Activated naive CD4-positive, alpha-beta T cell treated with anti-CD3 and anti-CD28 coated beads for 36 hours (primary cell): ENCODE measurements at regions not wholly inside any gene's neighbourhood (a gene's known extent, or its start where the extent isn't known, plus 50 kb on each side); places are given as distances from the start of the nearest gene placed in this dataset.
"Not testable (repeated sequence)": the region's sequence is repeated elsewhere in the genome, so short reads cannot be mapped to it uniquely, and the experiment has no call there.

Source experiments
- CTCF ChIA-PET: fragments of 350-600 bp; sonication (Branson Sonifier 250); formaldehyde crosslinking; loops from one replicate; lab custom pipeline; 2021; ENCODE audit warnings: antibody characterized with exemption; lab: Charles Lee
- DNase-seq: peaks from one replicate; pipeline ENCODE4 v3.0.0-alpha.2; 2020
- H3K27ac Mint-ChIP-seq: one replicate; pipeline ENCODE4 v1.8.0; 2021; ENCODE audit warnings: mild to moderate bottlenecking, mixed read lengths
- H3K27me3 Mint-ChIP-seq: one replicate; pipeline ENCODE4 v1.8.0; 2021; ENCODE audit warnings: low read depth, mixed read lengths
- H3K36me3 Mint-ChIP-seq: one replicate; pipeline ENCODE4 v1.8.0; 2021; ENCODE audit warnings: low read depth, mixed read lengths
- H3K4me1 Mint-ChIP-seq: one replicate; pipeline ENCODE4 v1.8.0; 2021; ENCODE audit warnings: low read depth, mixed read lengths
- H3K4me3 Mint-ChIP-seq: one replicate; pipeline ENCODE4 v1.8.0; 2021; ENCODE audit warnings: mild to moderate bottlenecking, moderate library complexity, mixed read lengths
- H3K9me3 Mint-ChIP-seq: one replicate; pipeline ENCODE4 v1.8.0; 2021; ENCODE audit warnings: mixed read lengths
- intact Hi-C: fragments of 100-400 bp; cut with micrococcal nuclease; formaldehyde crosslinking; loops from one replicate; pipeline ENCODE4 v1.15.1; 2023

GRCh38 chr1:187527346-187527745, 698.6 kb downstream of the PLA2G4A start:
- intact Hi-C loops: no loop called here
- Mint-ChIP-seq H3K27ac (no peak overlapping the region), H3K4me3 (no peak overlapping the region), H3K9me3 (peaks cover 2% of the 10 kb centered on the region), H3K36me3 (no peaks in the 10 kb centered on the region), H3K4me1 (no peaks in the 10 kb centered on the region), H3K27me3 (no peaks in the 10 kb centered on the region)
- CTCF ChIA-PET: no interaction called here
- no peak for DNase-seq

DNA sequence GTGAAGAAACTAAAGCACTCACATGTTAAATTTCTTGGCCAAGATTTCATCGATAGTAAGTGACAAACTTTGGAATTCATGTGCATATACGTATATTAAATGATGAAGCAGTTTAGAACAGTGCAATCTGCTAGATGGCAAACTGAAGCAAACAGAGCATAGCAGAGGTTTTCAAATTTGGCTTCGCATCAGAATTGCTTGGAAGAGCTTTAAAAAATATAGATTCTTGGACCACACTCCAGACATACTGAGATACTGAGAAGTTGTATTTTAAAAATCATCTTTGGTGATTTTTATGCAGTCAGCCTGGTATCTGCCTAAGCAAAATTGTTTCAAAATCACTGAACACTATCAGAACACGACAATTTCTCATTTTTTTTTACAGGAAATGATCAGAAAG, 709.2 kb downstream of the PLA2G4A start:
- no peaks in the 10 kb centered on the region for H3K27me3 Mint-ChIP-seq
- no peak for DNase-seq
- CTCF ChIA-PET: no interaction called here
- intact Hi-C loops: no loop called here
- H3K9me3 Mint-ChIP-seq: peaks cover 6% of the 10 kb centered on the region
- no peak overlapping the region for H3K4me3 Mint-ChIP-seq
- no peaks in the 10 kb centered on the region for H3K36me3 Mint-ChIP-seq
- no peak overlapping the region for H3K27ac Mint-ChIP-seq
- no peaks in the 10 kb centered on the region for H3K4me1 Mint-ChIP-seq

DNA sequence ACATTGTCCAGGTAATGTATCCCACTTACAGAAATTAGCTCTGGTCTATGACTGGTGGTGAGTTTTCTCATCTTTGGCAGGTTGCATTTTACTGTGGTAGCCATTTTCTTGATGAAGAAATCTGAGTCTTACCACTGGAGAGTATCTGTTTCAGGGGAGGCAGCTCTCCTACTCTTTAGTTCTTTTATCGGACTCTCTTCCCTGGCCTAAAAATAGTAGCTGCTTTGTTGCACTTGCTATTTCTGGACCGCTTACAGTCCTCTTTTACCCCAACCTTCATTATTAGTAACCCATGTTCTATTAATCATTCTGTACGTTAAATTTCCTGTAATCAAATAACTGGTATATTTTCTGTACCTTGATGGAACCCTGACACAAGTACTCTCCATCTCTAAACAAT, 720.8 kb downstream of the PLA2G4A start:
- Mint-ChIP-seq H3K36me3 (no peaks in the 10 kb centered on the region), H3K9me3 (peaks cover 9% of the 10 kb centered on the region), H3K4me1 (no peaks in the 10 kb centered on the region), H3K4me3 (no peak overlapping the region), H3K27ac (no peak overlapping the region), H3K27me3 (no peaks in the 10 kb centered on the region)
- CTCF ChIA-PET: no interaction called here
- intact Hi-C loops: no loop called here
- DNase-seq: no peak

- intact Hi-C loops: no loop called here
- no peaks in the 10 kb centered on the region for H3K36me3 Mint-ChIP-seq
- H3K4me3 Mint-ChIP-seq: no peak overlapping the region
- H3K27me3 Mint-ChIP-seq: no peaks in the 10 kb centered on the region
- DNase-seq: no peak
- H3K9me3 Mint-ChIP-seq: peaks cover 16% of the 10 kb centered on the region
- H3K27ac Mint-ChIP-seq: no peak overlapping the region
- no peaks in the 10 kb centered on the region for H3K4me1 Mint-ChIP-seq
- CTCF ChIA-PET: no interaction called here
These were observed 722.3 kb downstream of the PLA2G4A start for GRCh38 chr1:187551061-187551460.

- H3K4me1 Mint-ChIP-seq: no peaks in the 10 kb centered on the region
- peaks cover 4% of the 10 kb centered on the region for H3K9me3 Mint-ChIP-seq
- intact Hi-C loops: no loop called here
- no peaks in the 10 kb centered on the region for H3K27me3 Mint-ChIP-seq
- CTCF ChIA-PET: no interaction called here
- no peak overlapping the region for H3K27ac Mint-ChIP-seq
- no peaks in the 10 kb centered on the region for H3K36me3 Mint-ChIP-seq
- no peak for DNase-seq
- H3K4me3 Mint-ChIP-seq: no peak overlapping the region
These were observed 734.4 kb downstream of the PLA2G4A start for GRCh38 chr1:187563191-187563590.

DNA sequence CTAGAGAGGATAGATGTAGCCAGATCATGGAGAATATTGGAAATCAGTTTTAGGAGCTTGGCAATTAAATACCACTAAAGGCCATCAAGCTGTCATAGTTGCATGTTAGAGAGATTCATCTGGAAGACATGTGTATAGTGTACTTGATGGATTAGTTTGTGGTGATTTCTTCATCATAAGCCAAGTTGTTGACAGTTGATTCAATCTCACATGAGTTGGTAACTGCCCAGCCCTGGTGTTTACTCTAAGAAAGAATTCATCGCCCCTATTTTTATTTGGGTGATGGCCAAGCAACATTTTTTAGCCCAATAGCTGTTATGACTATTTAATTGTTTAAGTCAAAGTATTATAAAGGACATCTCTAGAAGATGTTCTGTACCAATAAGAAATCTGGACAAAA, 737.6 kb downstream of the PLA2G4A start:
- no peaks in the 10 kb centered on the region for H3K27me3 Mint-ChIP-seq
- intact Hi-C loops: no loop called here
- H3K9me3 Mint-ChIP-seq: peaks cover 4% of the 10 kb centered on the region
- no peak overlapping the region for H3K27ac Mint-ChIP-seq
- no peaks in the 10 kb centered on the region for H3K36me3 Mint-ChIP-seq
- no peaks in the 10 kb centered on the region for H3K4me1 Mint-ChIP-seq
- DNase-seq: no peak
- H3K4me3 Mint-ChIP-seq: no peak overlapping the region
- CTCF ChIA-PET: no interaction called here

GRCh38 chr1:187568067-187568466, 739.3 kb downstream of the PLA2G4A start:
- CTCF ChIA-PET: no interaction called here
- DNase-seq: no peak
- Mint-ChIP-seq H3K36me3 (no peaks in the 10 kb centered on the region), H3K27me3 (no peaks in the 10 kb centered on the region), H3K27ac (no peak overlapping the region), H3K4me3 (no peak overlapping the region), H3K4me1 (no peaks in the 10 kb centered on the region), H3K9me3 (peaks cover 4% of the 10 kb centered on the region)
- intact Hi-C loops: no loop called here

DNA sequence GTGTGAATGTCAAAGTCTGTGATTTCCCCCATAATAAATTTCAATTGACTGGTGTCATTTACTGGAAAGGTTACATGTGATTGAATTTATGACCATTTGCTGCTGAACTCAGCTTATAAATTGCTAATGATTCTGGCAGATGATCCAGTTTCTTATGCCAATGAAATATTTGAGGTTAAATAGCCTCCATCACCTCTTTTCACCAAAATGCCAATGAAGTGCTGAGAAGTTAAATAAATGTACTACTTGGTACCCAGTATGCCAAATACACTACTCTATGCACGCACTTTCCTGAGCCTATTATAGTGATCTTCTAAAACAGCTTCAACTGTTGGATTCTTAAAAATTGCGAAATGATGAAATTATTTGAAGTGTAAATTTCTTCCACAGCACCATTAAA, 741.4 kb downstream of the PLA2G4A start:
- Mint-ChIP-seq H3K36me3 (no peaks in the 10 kb centered on the region), H3K27ac (no peak overlapping the region), H3K4me3 (no peak overlapping the region), H3K9me3 (peaks cover 4% of the 10 kb centered on the region), H3K4me1 (no peaks in the 10 kb centered on the region), H3K27me3 (no peaks in the 10 kb centered on the region)
- intact Hi-C loops: no loop called here
- CTCF ChIA-PET: no interaction called here
- no peak for DNase-seq

DNA sequence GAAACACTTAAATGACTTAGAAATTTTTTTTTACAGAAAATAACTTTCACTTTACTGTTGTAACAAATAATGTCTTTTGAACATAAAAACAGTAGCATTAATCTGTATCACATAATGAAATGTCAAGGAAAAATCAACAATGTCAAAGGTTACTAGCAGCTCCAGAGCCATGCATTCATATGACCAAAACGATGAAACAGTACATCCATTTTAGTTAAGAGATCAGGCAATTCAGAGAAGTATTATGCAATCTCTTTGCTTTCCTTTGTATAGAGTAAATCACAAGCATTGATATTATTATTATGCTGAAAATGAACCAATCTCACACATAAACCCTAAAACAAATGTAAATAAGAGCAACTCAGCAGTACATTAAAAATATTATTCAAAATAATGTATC, 748.9 kb downstream of the PLA2G4A start:
- H3K4me1 Mint-ChIP-seq: no peaks in the 10 kb centered on the region
- H3K36me3 Mint-ChIP-seq: no peaks in the 10 kb centered on the region
- no peak overlapping the region for H3K27ac Mint-ChIP-seq
- no peaks in the 10 kb centered on the region for H3K27me3 Mint-ChIP-seq
- H3K4me3 Mint-ChIP-seq: no peak overlapping the region
- no peak for DNase-seq
- H3K9me3 Mint-ChIP-seq: peaks cover 2% of the 10 kb centered on the region
- intact Hi-C loops: no loop called here
- CTCF ChIA-PET: no interaction called here

GRCh38 chr1:187588917-187589316, 760.2 kb downstream of the PLA2G4A start:
- intact Hi-C loops: no loop called here
- no peak overlapping the region for H3K27ac Mint-ChIP-seq
- no peak overlapping the region for H3K4me3 Mint-ChIP-seq
- no peak for DNase-seq
- no peaks in the 10 kb centered on the region for H3K36me3 Mint-ChIP-seq
- CTCF ChIA-PET: no interaction called here
- no peaks in the 10 kb centered on the region for H3K27me3 Mint-ChIP-seq
- H3K9me3 Mint-ChIP-seq: no peaks in the 10 kb centered on the region
- no peaks in the 10 kb centered on the region for H3K4me1 Mint-ChIP-seq

GRCh38 chr1:187605736-187606135, 777.0 kb downstream of the PLA2G4A start:
- no peak overlapping the region for H3K27ac Mint-ChIP-seq
- intact Hi-C loops: no loop called here
- H3K4me1 Mint-ChIP-seq: no peaks in the 10 kb centered on the region
- no peaks in the 10 kb centered on the region for H3K36me3 Mint-ChIP-seq
- DNase-seq: no peak
- no peak overlapping the region for H3K4me3 Mint-ChIP-seq
- H3K27me3 Mint-ChIP-seq: no peaks in the 10 kb centered on the region
- CTCF ChIA-PET: no interaction called here
- H3K9me3 Mint-ChIP-seq: peaks cover 9% of the 10 kb centered on the region

GRCh38 chr1:187615853-187616735, 787.3 kb downstream of the PLA2G4A start:
- H3K9me3 Mint-ChIP-seq: peaks cover 15% of the 10 kb centered on the region
- CTCF ChIA-PET, H3K27me3 Mint-ChIP-seq, intact Hi-C loops, DNase-seq, H3K36me3 Mint-ChIP-seq, H3K4me1 Mint-ChIP-seq, H3K27ac Mint-ChIP-seq, H3K4me3 Mint-ChIP-seq: not testable (repeated sequence)

- H3K4me1 Mint-ChIP-seq, H3K4me3 Mint-ChIP-seq, intact Hi-C loops, H3K36me3 Mint-ChIP-seq, DNase-seq, CTCF ChIA-PET, H3K27me3 Mint-ChIP-seq, H3K27ac Mint-ChIP-seq, H3K9me3 Mint-ChIP-seq: not testable (repeated sequence)
These were observed 788.1 kb downstream of the PLA2G4A start for GRCh38 chr1:187616830-187617229.
